GM18858 (cell line): ENCODE measurements at regions not wholly inside any gene's neighbourhood (a gene's known extent, or its start where the extent isn't known, plus 50 kb on each side); places are given as distances from the start of the nearest gene placed in this dataset.
"Not testable (repeated sequence)": the region's sequence is repeated elsewhere in the genome, so short reads cannot be mapped to it uniquely, and the experiment has no call there.

Experiments
- ATAC-seq: cut with Tn5 transposase; IDR thresholded peaks from one replicate; pipeline ENCODE4 v1.9.1; 2021; ENCODE audit not compliant: unreplicated experiment

GRCh38 chr15:35286721-35287120 lies 201.6 kb upstream of the NANOGP8 start:
- no peak for ATAC-seq

- no peak for ATAC-seq
These were observed 197.9 kb upstream of the NANOGP8 start for GRCh38 chr15:35282965-35283496.

GRCh38 chr15:35281515-35281914 lies 196.4 kb upstream of the NANOGP8 start:
- no peak for ATAC-seq

GRCh38 chr15:35279811-35280210 lies 194.7 kb upstream of the NANOGP8 start:
- no peak for ATAC-seq

GRCh38 chr15:35271371-35272043 lies 186.4 kb upstream of the NANOGP8 start:
- no peak for ATAC-seq

- ATAC-seq = no peak
These were observed 175.8 kb upstream of the NANOGP8 start for GRCh38 chr15:35260941-35261340.

GRCh38 chr15:35260274-35260673 lies 175.2 kb upstream of the NANOGP8 start:
- ATAC-seq = not testable (repeated sequence)

- ATAC-seq = no peak
These were observed 171.5 kb upstream of the NANOGP8 start for GRCh38 chr15:35256551-35256950.

- ATAC-seq = no peak
These were observed 171.0 kb upstream of the NANOGP8 start for GRCh38 chr15:35256141-35256540.

- not testable (repeated sequence) for ATAC-seq
These were observed 169.8 kb upstream of the NANOGP8 start for GRCh38 chr15:35254908-35255307.

- ATAC-seq = no peak
These were observed 169.0 kb upstream of the NANOGP8 start for GRCh38 chr15:35254062-35254461.

GRCh38 chr15:35252351-35252865 lies 167.3 kb upstream of the NANOGP8 start:
- no peak for ATAC-seq

- ATAC-seq = no peak
These were observed 162.1 kb upstream of the NANOGP8 start for GRCh38 chr15:35247150-35247549.

- ATAC-seq = no peak
These were observed 161.4 kb upstream of the NANOGP8 start for GRCh38 chr15:35246451-35246850.

GRCh38 chr15:35245681-35246080 lies 160.6 kb upstream of the NANOGP8 start:
- ATAC-seq = not testable (repeated sequence)

- no peak for ATAC-seq
These were observed 159.1 kb upstream of the NANOGP8 start for GRCh38 chr15:35244227-35244626.

GRCh38 chr15:35243758-35244157 lies 158.7 kb upstream of the NANOGP8 start:
- ATAC-seq = no peak

- not testable (repeated sequence) for ATAC-seq
These were observed 154.6 kb upstream of the NANOGP8 start for GRCh38 chr15:35239693-35240092.

- ATAC-seq = not testable (repeated sequence)
These were observed 153.4 kb upstream of the NANOGP8 start for GRCh38 chr15:35238448-35238847.

GRCh38 chr15:35229085-35229484 lies 144.0 kb upstream of the NANOGP8 start:
- no peak for ATAC-seq

- ATAC-seq = no peak
These were observed 133.1 kb upstream of the NANOGP8 start for GRCh38 chr15:35218215-35218614.

GRCh38 chr15:35215093-35215492 lies 130.0 kb upstream of the NANOGP8 start:
- no peak for ATAC-seq
